GM23338 (cell line): ENCODE measurements at regions not wholly inside any gene's neighbourhood (a gene's known extent, or its start where the extent isn't known, plus 50 kb on each side); places are given as distances from the start of the nearest gene placed in this dataset.

Experiments used
- CREB1 ChIP-seq: fragments of 250-450 bp; sonication (Bioruptor Pico); IDR thresholded peaks from 2 replicates; pipeline ENCODE4 v1.5.0; 2020; ENCODE audit warnings: low read depth, mild to moderate bottlenecking, moderate library complexity
- CTCF ChIP-seq, 2 experiments: fragments of 200-600 bp in 1 of 2; sonication (generic) in 1 of 2; conservative IDR thresholded peaks; 2 replicates each; pipeline versions ENCODE4 v1.5.1 to v1.6.1; 2016 to 2017; ENCODE audit warnings: antibody characterized with exemption in 2 of 2, low read depth in 2 of 2, mild to moderate bottlenecking in 2 of 2, moderate library complexity in 1 of 2
- ETS1 ChIP-seq: IDR thresholded peaks from 2 replicates; pipeline ENCODE4 v1.6.1; 2016; ENCODE audit warnings: antibody characterized with exemption
- EZH2 ChIP-seq: fragments of 200-600 bp; sonication (generic); IDR thresholded peaks from one replicate; pipeline ENCODE4 v1.8.0; 2017; ENCODE audit warnings: antibody characterized with exemption, mild to moderate bottlenecking, low read depth; ENCODE audit not compliant: unreplicated experiment
- EZH2phosphoT487 ChIP-seq: fragments of 200-600 bp; sonication (generic); IDR thresholded peaks from one replicate; pipeline ENCODE4 v1.8.1; 2018; ENCODE audit warnings: antibody characterized with exemption; ENCODE audit not compliant: unreplicated experiment
- JUNB ChIP-seq: IDR thresholded peaks from one replicate; pipeline ENCODE4 v1.6.1; 2016; ENCODE audit warnings: antibody characterized with exemption; ENCODE audit not compliant: unreplicated experiment
- NANOG ChIP-seq: IDR thresholded peaks from 2 replicates; pipeline ENCODE4 v1.6.1; 2016; ENCODE audit warnings: antibody characterized with exemption, borderline replicate concordance
- POLR2AphosphoS5 ChIP-seq: IDR thresholded peaks from 2 replicates; pipeline ENCODE4 v1.6.1; 2016; ENCODE audit warnings: antibody characterized with exemption, low read depth
- REST ChIP-seq: IDR thresholded peaks from one replicate; pipeline ENCODE4 v1.6.1; 2018; ENCODE audit warnings: antibody characterized with exemption; ENCODE audit not compliant: unreplicated experiment
- STAT1 ChIP-seq: IDR thresholded peaks from one replicate; pipeline ENCODE4 v1.6.1; 2016; ENCODE audit warnings: antibody characterized with exemption; ENCODE audit not compliant: unreplicated experiment
- ZNF114 ChIP-seq: fragments of 250-450 bp; sonication (Bioruptor Pico); IDR thresholded peaks from 2 replicates; pipeline ENCODE4 v1.5.0; 2020; ENCODE audit warnings: mild to moderate bottlenecking, moderate library complexity
- ZNF331 ChIP-seq: fragments of 250-450 bp; sonication (Bioruptor Pico); IDR thresholded peaks from 2 replicates; pipeline ENCODE4 v1.5.0; 2020; ENCODE audit warnings: low read depth, mild to moderate bottlenecking, moderate library complexity
- ZNF462 ChIP-seq: fragments of 250-450 bp; sonication (Bioruptor Pico); IDR thresholded peaks from 2 replicates; pipeline ENCODE4 v1.5.0; 2020; ENCODE audit warnings: mild to moderate bottlenecking, moderate library complexity

- TF ChIP-seq CTCF (conservative IDR thresholded peaks at IDR 0.05; ENCODE audit: low read depth in 2 of 2) (no peak), POLR2AphosphoS5 (no peak), EZH2 (no peak), CREB1 (no peak), EZH2phosphoT487 (no peak), ETS1 (no peak), STAT1 (no peak), REST (no peak), ZNF114 (CRISPR knock-in tag) (no peak), JUNB (no peak), ZNF331 (CRISPR knock-in tag) (no peak), NANOG (no peak), ZNF462 (CRISPR knock-in tag) (no peak)
Observed at GRCh38 chr5:147092044-147092443, 142.8 kb upstream of the STK32A start.
